ENCODE measurements at regions not wholly inside any gene's neighbourhood (a gene's known extent, or its start where the extent isn't known, plus 50 kb on each side); places are given as distances from the start of the nearest gene placed in this dataset.

DNA sequence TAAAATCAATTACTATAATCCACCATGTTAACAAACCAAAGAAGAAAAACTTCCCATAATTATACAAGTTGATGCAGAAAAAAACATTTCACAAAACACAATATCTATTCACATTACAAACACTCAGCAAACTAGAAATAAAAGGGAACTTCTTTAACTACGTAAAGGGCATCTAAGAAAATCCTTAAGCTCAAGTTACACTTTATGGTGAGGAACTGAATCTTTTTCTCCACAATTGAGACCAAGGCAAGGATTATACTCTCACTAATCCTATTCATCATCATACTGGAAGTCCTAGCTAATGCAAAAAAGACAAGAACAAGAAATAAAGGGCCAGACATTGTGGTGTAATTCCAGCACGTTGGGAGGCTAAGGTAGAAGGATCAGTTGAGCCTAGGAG, 159.9 kb downstream of the ZNF365 start:
- in situ Hi-C loops (cut with HindIII; ENCODE audit: low pct_unique_long_range_greater_than_20kb, low sequenced_read_pairs) = no loop called here
- DNase-seq (ENCODE audit: low read depth) = no peak

DNA sequence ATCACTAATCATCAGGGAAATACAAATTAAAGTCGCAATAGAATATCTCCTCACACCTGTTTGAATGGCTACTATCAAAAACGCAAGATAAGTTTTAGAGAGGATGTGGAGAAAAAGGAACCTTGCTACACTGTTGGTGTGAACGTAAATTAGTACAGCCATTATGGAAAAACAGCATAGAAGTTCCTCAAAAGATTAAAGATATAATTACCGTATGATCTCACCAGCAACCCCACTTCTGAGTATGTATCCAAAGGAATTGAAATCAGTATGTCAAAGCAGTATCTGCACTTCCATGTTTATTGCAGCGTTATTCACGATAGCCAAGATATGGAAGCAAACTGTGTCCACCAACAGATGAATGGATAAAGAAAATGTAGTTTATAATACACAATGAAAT, 164.4 kb downstream of the ZNF365 start:
- in situ Hi-C loops (cut with HindIII; ENCODE audit: low pct_unique_long_range_greater_than_20kb, low sequenced_read_pairs) = no loop called here
- DNase-seq (ENCODE audit: low read depth) = no peak

DNA sequence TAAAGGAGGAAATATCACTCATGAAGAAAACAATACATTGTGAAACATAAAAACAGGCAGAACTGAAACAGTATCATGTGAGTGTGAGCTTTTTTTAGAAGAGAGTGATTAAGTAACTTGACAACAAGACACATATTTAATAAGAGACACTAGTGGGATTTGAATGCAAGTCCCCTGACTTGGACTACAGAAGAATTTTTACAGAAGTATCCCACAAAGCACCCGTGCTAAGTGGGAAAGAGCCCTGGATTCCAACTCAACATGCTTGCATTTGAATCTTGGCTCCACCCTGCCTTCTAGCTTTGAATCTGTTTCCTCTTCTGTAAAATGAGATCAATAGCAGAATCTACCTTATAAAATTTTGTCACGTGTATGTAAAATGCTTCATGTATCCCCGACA, 166.2 kb downstream of the ZNF365 start:
- DNase-seq (ENCODE audit: low read depth) = no peak
- in situ Hi-C loops (cut with HindIII; ENCODE audit: low pct_unique_long_range_greater_than_20kb, low sequenced_read_pairs) = no loop called here

DNA sequence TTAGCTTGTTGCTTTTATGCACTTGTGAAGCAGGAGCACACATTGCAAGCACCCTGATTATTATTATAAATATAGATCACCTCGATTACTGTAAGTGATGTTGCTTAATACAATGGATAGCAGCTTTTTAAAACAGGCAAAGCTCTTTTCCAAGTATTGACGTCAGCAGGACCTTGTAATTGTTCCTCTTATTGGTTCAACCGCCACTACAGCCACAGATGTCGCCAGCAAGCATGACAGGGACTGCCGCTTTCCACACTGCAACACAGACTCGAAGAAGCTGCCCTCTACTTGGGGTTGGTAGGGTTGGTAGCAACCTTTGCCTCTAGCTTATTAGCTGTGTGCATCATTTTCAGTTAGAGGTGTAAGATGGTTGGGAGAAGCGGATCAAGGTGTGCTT, 167.6 kb downstream of the ZNF365 start:
- no peak for DNase-seq (ENCODE audit: low read depth)
- in situ Hi-C loops (cut with HindIII; ENCODE audit: low pct_unique_long_range_greater_than_20kb, low sequenced_read_pairs) = no loop called here

DNA sequence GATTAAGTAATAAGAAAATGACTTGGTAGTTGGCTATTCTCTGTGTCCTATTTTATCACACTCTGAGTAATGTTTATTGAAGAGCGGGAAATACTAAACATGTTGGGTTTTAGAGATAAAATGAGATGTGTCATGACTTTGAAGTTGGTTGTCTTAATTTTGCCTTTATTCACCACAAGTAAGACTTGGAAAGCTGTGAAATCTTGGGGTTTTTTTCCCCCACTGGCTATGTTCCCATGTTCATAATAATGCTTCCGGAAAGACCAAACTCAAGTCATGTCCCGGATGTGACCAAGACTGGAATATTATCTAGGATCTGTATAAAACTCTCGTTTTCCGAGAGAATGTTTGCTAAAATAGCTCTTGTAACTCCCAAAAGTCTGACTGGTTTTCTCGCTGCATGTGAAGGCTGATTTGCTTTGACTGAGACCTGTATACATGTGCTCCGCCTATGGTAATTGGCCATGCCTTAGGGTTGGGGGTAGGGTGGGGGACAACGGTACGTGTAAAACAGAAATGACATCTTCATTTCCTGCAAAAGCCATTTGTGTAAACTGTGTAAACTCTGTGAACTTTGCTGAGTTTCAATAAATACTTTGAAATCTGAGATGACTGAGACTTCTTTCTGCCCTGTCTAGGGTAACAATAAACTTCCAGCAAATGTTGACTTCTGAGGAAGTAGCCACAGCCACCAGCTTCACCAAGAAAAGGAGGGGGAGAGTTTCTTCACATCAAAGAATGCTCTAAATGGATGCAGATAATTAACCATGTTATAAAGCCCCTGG, 169.6 kb downstream of the ZNF365 start:
- in situ Hi-C loops (cut with HindIII; ENCODE audit: low pct_unique_long_range_greater_than_20kb, low sequenced_read_pairs) = no loop called here
- no peak for DNase-seq (ENCODE audit: low read depth)

DNA sequence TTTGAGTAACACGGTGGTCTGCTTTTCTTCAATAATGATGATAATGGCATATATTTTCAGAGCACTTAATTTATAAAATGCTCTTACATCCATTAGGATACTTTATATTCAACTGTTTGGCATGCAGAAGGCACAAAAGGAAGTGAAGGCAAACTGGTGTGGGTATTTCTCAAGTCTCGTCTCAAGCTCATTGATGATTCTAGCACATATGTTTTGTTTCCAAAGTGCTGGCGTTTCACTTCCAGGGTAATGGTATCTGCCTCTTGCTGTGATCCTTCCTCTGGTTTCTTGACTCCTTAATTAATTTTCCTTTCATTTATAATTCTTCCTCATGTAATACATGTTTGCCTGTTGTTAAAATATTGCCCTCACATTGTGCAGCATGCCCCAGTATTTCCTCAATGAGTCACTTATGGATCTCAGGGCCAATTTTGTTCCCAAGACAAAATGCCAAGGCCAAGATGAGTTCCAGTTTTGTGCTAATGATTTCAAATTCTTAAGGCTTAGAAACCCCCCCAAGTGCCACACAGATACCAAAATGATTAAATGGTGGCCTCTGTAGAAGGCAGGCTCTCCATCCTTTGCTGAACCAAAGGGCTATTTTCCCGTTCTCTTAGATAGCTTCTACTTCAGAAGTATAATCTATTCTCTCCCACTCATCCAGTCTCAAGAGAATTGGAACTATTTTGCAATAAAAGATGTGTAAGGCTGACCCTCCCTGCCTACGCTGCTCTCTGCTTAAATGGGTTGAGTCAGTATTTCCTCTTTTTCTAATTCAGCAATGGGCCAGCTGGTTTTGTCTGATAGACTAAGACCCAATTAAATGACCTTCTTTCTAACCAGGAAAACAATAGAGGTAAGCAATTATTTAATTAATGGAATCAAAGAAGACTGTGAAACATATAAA, 171.2 kb downstream of the ZNF365 start:
- in situ Hi-C loops (cut with HindIII; ENCODE audit: low pct_unique_long_range_greater_than_20kb, low sequenced_read_pairs) = no loop called here
- no peak for DNase-seq (ENCODE audit: low read depth)

DNA sequence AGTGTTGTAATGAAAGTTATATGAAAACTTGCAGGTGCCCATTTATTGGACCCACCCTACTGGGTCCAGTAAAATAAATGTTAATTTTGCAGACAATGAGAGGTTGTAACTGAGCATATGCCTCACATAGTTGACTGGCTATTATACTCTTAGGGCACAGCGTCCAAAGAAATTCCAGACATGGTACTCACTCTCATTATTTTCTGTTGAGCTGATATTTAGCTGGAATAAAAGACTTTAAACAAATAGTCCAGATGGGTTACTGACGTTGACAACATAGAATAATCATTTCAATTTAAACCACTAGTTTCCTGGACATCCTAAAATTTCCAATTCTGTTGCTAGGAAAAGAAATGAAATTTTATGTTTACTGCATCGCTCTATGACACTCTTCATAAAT, 174.5 kb downstream of the ZNF365 start:
- in situ Hi-C loops (cut with HindIII; ENCODE audit: low pct_unique_long_range_greater_than_20kb, low sequenced_read_pairs) = no loop called here
- no peak for DNase-seq (ENCODE audit: low read depth)

DNA sequence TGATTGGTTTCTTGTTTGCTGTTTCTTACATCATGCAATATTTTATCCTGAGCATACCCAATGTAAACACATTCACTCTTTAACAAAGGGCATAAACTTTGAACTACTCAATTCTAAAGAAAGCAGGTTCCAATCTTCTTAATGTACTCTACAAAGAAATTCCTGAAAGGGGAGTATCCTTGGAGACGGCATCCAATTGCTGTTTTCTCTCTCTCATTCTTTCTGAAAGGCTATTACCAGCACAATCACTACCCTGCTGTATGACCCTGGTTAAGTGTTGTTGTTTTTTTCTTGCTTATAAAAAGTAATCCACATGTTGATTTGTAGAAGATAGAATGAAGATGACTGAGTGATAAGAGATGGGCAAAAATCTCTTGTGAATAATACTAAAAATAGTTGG, 176.0 kb downstream of the ZNF365 start:
- in situ Hi-C loops (cut with HindIII; ENCODE audit: low pct_unique_long_range_greater_than_20kb, low sequenced_read_pairs) = no loop called here
- no peak for DNase-seq (ENCODE audit: low read depth)

DNA sequence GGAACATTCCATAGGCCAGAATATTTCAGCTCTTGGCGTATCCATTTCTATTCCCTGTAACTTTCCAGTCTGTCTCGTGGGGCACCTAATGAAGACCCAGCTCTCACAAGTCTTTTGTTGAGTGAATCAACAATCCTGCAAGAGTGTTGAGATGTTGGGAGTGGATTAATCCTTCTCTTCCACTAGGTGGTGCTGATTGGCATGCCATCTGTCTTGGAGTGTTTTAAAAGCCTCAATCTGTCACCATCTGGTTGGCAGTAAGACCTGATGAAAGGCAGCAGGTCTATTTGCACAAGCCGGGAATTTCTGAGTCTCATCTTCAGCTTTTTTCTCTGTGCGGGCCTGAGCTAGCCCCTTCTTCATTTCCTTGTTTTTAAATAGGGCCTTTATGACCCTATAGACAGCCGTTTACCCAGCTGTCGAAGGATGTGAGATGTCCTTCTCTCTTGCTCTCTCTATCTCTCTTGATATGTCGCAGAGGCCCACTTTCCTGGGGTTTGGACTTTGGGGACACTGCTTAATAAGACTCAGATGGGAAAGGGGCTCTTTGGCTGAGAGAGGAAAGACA, 180.5 kb downstream of the ZNF365 start:
- in situ Hi-C loops (cut with HindIII; ENCODE audit: low pct_unique_long_range_greater_than_20kb, low sequenced_read_pairs) = no loop called here
- DNase-seq (ENCODE audit: low read depth) = peak; percentile 26

DNA sequence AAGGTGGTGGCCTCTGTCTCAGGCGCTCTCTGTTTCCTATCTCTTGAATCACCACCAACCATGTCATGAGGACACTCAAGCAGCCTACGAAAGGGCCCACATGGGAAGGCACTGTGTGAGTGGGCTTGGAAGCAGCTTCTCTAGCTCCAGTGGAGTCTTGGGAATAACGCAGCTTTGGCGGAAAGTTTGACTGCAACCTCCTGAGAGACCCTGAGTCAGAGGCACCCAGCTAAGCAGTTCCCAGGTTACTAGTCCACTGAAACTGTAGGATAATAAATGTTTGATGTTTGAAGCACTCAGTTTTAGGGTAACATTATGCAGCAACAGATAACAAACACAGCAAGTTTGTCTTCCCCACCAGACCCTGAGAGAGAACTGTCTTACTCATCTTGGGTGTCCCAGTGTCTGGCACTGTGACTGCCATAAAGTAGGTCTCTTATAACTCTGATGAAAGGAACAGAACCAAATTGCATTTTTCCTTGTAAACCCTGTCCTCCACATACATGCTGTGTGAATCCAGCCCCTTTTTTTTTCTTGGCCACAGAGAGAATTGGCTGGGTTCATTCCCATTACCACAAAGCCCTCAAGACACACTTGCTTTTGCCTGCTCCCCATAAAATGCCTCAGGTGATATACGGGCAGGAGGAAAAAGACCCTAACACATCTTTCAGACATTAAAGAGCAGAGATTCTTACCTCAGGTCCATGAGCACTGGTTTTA, 185.5 kb downstream of the ZNF365 start:
- DNase-seq (ENCODE audit: low read depth) = no peak
- in situ Hi-C loops (cut with HindIII; ENCODE audit: low pct_unique_long_range_greater_than_20kb, low sequenced_read_pairs) = no loop called here

DNA sequence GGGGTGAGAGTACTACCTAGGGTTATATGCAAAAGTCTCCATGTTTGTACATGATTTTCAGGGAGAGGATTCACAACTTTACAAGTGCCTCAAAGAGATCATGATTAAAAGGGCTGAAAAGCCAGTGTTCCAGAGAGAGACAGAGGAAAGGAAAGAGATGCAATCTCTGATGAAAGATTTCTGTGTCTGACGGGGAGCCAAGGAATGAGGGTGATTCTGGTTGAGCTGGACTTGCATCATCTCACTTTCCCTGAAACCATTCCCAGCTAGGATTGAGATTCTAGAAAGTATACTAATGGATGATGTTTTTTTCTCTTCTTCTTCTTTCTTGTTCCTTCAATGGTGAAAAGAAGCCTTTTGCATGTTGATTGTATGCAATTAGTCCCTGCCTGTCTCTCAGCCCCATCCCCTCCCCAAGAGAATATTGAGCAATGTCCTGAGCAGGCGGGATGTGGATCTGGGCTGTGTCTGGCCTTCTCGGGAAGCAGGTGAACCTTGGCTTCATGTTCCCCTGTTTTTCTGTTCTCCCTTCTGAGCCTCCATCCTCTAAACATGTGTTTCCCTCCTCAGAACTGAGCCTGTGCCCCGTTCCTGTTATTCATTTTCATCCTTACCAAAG, 186.1 kb downstream of the ZNF365 start:
- in situ Hi-C loops (cut with HindIII; ENCODE audit: low pct_unique_long_range_greater_than_20kb, low sequenced_read_pairs) = no loop called here

DNA sequence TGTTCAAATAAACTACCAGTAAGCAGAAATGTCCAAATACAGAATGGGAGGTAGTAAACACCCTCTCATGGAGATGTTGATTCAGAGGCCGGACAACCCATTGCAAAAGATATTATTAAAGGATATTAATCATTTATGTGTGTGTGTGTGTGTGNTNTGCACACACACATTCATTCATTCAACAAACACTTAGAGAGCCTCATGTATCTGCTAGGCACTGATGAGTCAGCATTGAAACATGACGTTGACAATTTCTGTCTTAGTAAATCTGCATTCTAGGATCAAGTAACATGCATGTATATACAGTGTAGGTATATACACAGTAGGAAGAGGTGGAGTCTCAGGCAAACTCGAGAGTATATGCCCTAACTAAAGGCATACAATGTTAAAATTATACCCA, 187.0 kb downstream of the ZNF365 start:
- no peak for DNase-seq (ENCODE audit: low read depth)
- in situ Hi-C loops (cut with HindIII; ENCODE audit: low pct_unique_long_range_greater_than_20kb, low sequenced_read_pairs) = no loop called here

More for the DNA sequence above, 186.1 kb downstream of the ZNF365 start:
- DNase-seq (ENCODE audit: low read depth) = no peak

DNA sequence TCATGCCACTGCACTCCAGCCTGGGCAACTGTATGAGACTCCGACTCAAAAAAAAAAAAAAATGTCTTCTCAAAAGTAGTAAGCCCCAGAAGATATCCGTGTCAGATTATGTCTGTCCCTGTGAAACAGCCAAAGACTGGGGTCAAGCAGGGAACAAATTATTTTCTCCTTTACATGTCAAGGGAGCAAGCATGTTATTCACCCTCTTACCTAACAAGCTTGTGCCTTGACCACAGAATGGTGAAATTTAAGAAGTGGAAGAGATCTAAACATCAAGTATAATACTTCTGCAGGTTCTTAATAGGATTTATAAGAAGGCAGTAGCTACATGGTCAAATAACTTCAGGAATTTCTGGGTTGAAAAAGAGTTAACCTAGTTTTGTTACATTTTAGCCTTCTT, 187.9 kb downstream of the ZNF365 start:
- in situ Hi-C loops (cut with HindIII; ENCODE audit: low pct_unique_long_range_greater_than_20kb, low sequenced_read_pairs) = no loop called here

DNA sequence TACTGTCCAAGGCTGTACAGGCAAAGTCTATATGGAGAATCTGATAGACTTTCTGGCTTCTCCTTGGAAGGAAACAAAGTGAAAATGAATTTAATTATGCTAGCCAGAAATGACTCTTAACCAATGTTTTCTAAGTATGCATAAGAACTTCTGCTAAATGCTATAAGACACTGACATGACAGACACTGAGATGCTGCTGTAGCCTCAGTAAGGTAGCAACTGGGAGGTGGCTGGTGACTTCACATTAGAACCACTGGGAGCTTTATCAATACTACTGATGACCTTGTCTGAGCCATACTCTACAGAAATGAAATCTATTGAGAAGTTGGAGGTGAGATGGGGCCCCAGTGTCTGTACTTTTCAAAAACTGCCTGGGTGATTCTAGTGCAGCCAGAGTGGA, 188.6 kb downstream of the ZNF365 start:
- in situ Hi-C loops (cut with HindIII; ENCODE audit: low pct_unique_long_range_greater_than_20kb, low sequenced_read_pairs) = no loop called here
- DNase-seq (ENCODE audit: low read depth) = no peak

More for the DNA sequence above, 187.9 kb downstream of the ZNF365 start:
- no peak for DNase-seq (ENCODE audit: low read depth)

DNA sequence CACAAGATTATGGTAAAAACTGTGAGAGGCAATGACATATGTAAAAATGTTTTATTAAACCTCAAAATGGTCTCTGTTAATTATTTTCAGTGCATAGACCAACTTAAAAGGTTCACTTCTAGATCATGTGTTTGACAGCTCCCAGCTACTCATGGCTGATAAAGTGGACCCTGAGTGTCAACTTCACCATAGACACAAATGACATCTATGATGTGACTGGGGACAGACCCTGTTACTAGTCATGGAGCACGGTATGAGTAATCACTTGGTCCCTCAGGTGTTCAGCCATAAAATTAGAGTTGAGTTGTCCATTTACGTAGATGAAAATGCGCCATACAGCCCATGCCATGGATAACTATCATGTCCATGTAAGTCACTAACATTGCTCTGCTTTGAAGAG, 199.8 kb downstream of the ZNF365 start:
- in situ Hi-C loops (cut with HindIII; ENCODE audit: low pct_unique_long_range_greater_than_20kb, low sequenced_read_pairs) = no loop called here
- no peak for DNase-seq (ENCODE audit: low read depth)

DNA sequence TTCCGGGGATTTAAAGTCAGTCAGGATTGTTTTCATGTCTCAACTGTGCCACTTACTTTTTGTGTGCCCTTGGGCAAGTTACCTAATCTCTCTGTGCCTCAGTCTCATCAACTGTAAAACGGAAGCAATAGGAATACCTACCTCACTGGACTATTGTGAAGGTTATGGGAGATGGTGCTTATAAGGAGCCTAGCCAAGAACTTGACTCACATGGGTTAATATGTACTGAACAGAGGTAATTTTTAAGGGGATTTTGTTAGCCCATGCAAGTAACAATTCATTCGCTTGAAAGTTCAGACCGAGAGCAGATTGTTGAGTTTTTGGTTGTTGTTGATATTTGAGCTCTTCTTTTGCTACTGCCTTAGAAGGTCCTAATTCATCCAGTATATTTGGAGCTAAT, 202.9 kb downstream of the ZNF365 start:
- in situ Hi-C loops (cut with HindIII; ENCODE audit: low pct_unique_long_range_greater_than_20kb, low sequenced_read_pairs) = loop anchor here (25.0 kb wide), 2 partner anchors 140 to 585 kb away; no protein-coding TSS in a partner anchor
- DNase-seq (ENCODE audit: low read depth) = no peak

DNA sequence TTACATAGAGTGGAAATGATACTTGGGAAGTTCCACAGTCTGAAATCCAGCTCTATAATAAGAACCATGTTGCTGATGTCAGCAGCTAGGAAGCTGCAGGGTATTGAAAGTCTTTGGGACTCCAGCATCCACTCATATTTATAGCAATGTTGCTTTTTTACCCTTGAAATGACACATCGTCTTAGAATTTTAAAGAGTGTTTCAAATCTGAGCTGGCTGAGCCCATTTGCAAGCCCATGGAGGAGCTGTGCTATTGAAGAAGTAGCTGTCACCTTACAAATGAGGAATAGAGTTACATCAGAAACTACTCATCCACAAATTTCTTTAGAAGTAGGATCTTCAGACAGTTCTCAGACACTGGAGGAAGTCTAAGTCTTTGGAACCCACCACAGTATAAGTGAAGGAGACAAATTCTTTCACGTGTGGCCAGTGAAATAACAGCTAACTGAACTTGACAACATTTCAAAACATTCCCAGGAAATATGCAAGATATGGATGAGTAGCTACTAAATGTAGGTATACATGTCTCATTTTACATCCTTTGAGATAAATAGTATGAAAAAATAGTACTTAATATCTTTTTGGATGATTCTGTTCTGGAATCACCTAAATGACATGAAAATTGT, 203.6 kb downstream of the ZNF365 start:
- in situ Hi-C loops (cut with HindIII; ENCODE audit: low pct_unique_long_range_greater_than_20kb, low sequenced_read_pairs) = loop anchor here (25.0 kb wide), 2 partner anchors 140 to 585 kb away; no protein-coding TSS in a partner anchor
- no peak for DNase-seq (ENCODE audit: low read depth)

DNA sequence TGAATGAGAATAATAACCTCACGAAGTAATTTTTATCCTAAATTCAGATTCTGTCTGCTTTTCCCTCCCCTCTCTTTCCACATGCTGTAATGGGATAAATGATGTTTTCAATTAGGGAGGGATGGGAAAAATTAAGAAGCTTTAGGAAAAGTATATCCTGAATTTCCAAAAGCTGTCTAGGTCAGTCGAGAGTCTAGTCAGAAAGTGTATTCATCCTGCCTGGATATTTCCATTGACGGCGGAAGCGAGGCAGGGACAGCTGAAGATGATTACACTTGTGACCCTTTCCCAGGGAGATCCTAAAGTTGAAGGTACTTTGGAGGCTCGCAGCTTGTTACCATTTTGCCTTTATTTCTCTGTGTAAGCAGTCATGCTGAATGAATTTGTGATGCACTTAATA, 204.1 kb downstream of the ZNF365 start:
- in situ Hi-C loops (cut with HindIII; ENCODE audit: low pct_unique_long_range_greater_than_20kb, low sequenced_read_pairs) = loop anchor here (25.0 kb wide), 2 partner anchors 141 to 584 kb away; no protein-coding TSS in a partner anchor

More for the DNA sequence above, 204.1 kb downstream of the ZNF365 start:
- DNase-seq (ENCODE audit: low read depth) = no peak

Data from Caki2 (cell line).